Spleen (tissue), 11 donors: ENCODE measurements at regions not wholly inside any gene's neighbourhood (a gene's known extent, or its start where the extent isn't known, plus 50 kb on each side); places are given as distances from the start of the nearest gene placed in this dataset.

Experiments
- DNase-seq: peaks from one replicate; pipeline ENCODE4 v3.0.0-alpha.2; 2020
- H3K27ac ChIP-seq, 8 donors: fragments of 200-600 bp; sonication (generic) in 7 of 8; 1 replicate in 4 of 8; 2 replicates in 4 of 8; pipeline versions ENCODE4 v1.5.0 to v1.8.0; 2016 to 2021; ENCODE audit warnings: inconsistent platforms in 4 of 8, mild to moderate bottlenecking in 4 of 8, moderate library complexity in 1 of 8
- H3K27me3 ChIP-seq, 7 donors: fragments of 200-600 bp; sonication (generic) in 6 of 7; replicated peaks in 1 of 7; 1 replicate in 4 of 7; 2 replicates in 3 of 7; pipeline versions ENCODE4 v1.5.0 to v1.8.0; 2016 to 2021; ENCODE audit warnings: inconsistent platforms in 3 of 7, mild to moderate bottlenecking in 1 of 7
- H3K36me3 ChIP-seq, 6 donors: fragments of 200-600 bp; sonication (generic) in 5 of 6; 1 replicate in 4 of 6; 2 replicates in 2 of 6; pipeline versions ENCODE4 v1.5.0 to v1.8.0; 2016 to 2021; ENCODE audit warnings: inconsistent platforms in 2 of 6
- H3K4me1 ChIP-seq, 6 donors: fragments of 200-600 bp; sonication (generic) in 5 of 6; 1 replicate in 3 of 6; 2 replicates in 3 of 6; pipeline versions ENCODE4 v1.5.0 to v1.8.0; 2016 to 2021; ENCODE audit warnings: inconsistent platforms in 3 of 6
- H3K4me3 ChIP-seq, 8 donors: fragments of 200-600 bp; sonication (generic) in 7 of 8; 1 replicate in 4 of 8; 2 replicates in 4 of 8; pipeline versions ENCODE4 v1.5.0 to v1.8.0; 2016 to 2021; ENCODE audit warnings: inconsistent platforms in 4 of 8, mild to moderate bottlenecking in 4 of 8, moderate library complexity in 2 of 8
- H3K9me3 ChIP-seq, 8 donors: fragments of 200-600 bp; sonication (generic) in 7 of 8; 1 replicate in 4 of 8; 2 replicates in 4 of 8; pipeline versions ENCODE4 v1.5.0 to v1.8.0; 2016 to 2021; ENCODE audit warnings: inconsistent platforms in 4 of 8
- POLR2A ChIP-seq, 3 donors: fragments of 450-650 bp; IDR thresholded peaks; one replicate each; pipeline ENCODE4 v1.5.1; 2017; ENCODE audit warnings: antibody characterized with exemption in 3 of 3, mild to moderate bottlenecking in 1 of 3
- POLR2AphosphoS5 ChIP-seq, 3 donors: sonication (generic); formaldehyde crosslinking; IDR thresholded peaks; one replicate each; pipeline ENCODE4 v1.5.1; 2017; ENCODE audit warnings: antibody characterized with exemption in 3 of 3
- WGBS, 5 donors: extraction: QIAGEN DNeasy Blood & Tissue Kit in 3 of 5; methylation state at CpG; one replicate each; pipeline versions ENCODE4 v1.1.5 to v1.1.7; 2013 to 2018; 5-methylcytosine and 5-hydroxymethylcytosine counted together
- intact Hi-C: fragments of 100-400 bp; cut with DNase I; formaldehyde crosslinking; loops from one replicate; pipeline ENCODE4 v1.15.0; 2023; ENCODE audit warnings: low total_unique reads
- TF ChIP-seq, protein P1 (sequence below), 11 experiments: fragments of 200-600 bp in 7 of 11; fragments of 450-650 bp in 4 of 11; sonication (generic) in 4 of 11; IDR thresholded peaks in 8 of 11; conservative IDR thresholded peaks in 3 of 11; 1 replicate in 7 of 11; 2 replicates in 4 of 11; pipeline versions ENCODE4 v1.4.0 to v1.8.0; 2016 to 2021; ENCODE audit warnings: antibody characterized with exemption in 11 of 11, inconsistent platforms in 4 of 11, mild to moderate bottlenecking in 1 of 11
- donor health status: healthy with polysubstance abuse.
- donor health status: DM: no; HTN: no; CAD: no; lungs with moderate emphysema.
- donor health status: DM: no; HTN: no; CAD: no.
- donor health status: Bipolar disorder and iron deficiency.
- donor health status: healthy.
- donor health status: DM: no; HTN: no; CAD: no.
- donor health status: DM: yes; HTN: yes; CAD: no.

DNA sequence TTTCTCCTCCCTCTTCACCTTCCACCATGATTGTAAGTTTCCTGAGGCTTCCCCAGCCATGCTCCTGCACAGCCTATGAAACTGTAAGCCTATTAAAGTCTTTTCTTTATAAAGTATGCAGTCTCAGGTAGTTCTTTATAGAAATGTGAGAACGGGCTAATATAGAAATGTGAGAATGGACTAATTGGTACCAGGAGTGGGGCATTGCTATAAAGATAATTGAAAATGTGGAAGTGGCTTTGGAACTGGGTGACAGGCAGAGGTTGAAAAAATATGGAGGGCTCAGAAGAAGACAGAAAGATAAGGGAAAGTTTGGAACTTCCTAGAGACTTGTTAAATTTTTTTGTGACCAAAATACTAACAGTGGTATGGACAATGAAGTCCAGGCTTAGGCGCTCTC is 959.3 kb downstream of the SH3BGRL start:
- intact Hi-C loops = no loop called here
- no peaks in the 10 kb centered on the region for H3K27me3 ChIP-seq
- H3K36me3 ChIP-seq = no peaks in the 10 kb centered on the region
- no peak overlapping the region for H3K4me3 ChIP-seq
- peaks cover 0 to 25% (median 5%) of the 10 kb centered on the region in 8 donors for H3K9me3 ChIP-seq
- 78 to 98% (median 83%) methylated on average over 2 of the region's 2 CpGs for WGBS, 5 donors
- no peak for DNase-seq
- no peaks in the 10 kb centered on the region for H3K4me1 ChIP-seq
- no peak overlapping the region for H3K27ac ChIP-seq
- TF ChIP-seq POLR2AphosphoS5 (IDR thresholded peaks at IDR 0.05) (no peak), POLR2A (IDR thresholded peaks at IDR 0.05) (no peak)
- TF ChIP-seq, protein P1, sequence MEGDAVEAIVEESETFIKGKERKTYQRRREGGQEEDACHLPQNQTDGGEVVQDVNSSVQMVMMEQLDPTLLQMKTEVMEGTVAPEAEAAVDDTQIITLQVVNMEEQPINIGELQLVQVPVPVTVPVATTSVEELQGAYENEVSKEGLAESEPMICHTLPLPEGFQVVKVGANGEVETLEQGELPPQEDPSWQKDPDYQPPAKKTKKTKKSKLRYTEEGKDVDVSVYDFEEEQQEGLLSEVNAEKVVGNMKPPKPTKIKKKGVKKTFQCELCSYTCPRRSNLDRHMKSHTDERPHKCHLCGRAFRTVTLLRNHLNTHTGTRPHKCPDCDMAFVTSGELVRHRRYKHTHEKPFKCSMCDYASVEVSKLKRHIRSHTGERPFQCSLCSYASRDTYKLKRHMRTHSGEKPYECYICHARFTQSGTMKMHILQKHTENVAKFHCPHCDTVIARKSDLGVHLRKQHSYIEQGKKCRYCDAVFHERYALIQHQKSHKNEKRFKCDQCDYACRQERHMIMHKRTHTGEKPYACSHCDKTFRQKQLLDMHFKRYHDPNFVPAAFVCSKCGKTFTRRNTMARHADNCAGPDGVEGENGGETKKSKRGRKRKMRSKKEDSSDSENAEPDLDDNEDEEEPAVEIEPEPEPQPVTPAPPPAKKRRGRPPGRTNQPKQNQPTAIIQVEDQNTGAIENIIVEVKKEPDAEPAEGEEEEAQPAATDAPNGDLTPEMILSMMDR (IDR thresholded peaks at IDR 0.05 in 8 of 11, conservative IDR thresholded peaks at IDR 0.05 in 3 of 11) = no peak

DNA sequence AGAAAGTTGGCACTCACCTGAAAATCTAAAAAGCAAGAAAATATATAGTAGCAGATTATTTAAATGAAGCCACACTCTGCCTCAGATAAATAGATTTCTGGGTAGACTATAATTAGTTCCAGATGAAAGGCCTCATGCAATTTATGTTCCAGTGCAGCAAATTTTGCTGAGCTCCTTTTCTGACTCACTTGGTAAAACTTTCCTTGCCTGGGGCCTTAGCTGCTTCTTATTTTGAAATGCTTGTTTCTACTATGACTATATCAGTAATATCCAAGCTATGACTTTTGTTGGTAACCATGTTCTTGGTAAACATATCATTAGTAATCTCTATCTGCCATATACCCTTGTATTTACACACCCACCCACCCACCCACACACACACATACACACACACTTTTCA is 961.8 kb downstream of the SH3BGRL start:
- Histone ChIP-seq H3K27ac (no peak overlapping the region), H3K4me3 (no peak overlapping the region), H3K4me1 (no peaks in the 10 kb centered on the region), H3K27me3 (no peaks in the 10 kb centered on the region), H3K36me3 (no peaks in the 10 kb centered on the region), H3K9me3 (peaks cover 0 to 25% (median 5%) of the 10 kb centered on the region in 8 donors)
- intact Hi-C loops = no loop called here
- TF ChIP-seq POLR2A (IDR thresholded peaks at IDR 0.05) = no peak
- DNase-seq = no peak

DNA sequence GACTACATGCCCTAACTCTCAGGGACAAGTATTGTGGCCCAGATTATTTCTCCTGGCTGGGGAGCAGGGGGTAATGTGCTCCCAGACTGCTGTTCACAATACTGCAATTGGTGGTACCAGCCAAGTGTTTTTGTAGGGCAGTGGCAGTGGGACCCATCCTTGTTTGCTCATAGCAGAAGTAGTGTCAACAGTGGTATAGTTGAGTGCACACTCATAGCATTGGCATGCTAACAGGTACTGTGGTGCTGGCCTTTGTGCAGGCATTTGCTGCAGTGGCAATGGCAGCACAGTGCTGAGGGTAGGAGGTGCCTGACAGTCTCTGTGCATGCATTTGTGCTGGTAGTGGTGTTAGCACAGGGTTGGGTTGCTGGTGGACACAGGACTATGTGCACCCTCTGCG is 995.0 kb downstream of the SH3BGRL start:
- Histone ChIP-seq H3K4me1 (no peaks in the 10 kb centered on the region), H3K36me3 (no peaks in the 10 kb centered on the region), H3K9me3 (no peaks in the 10 kb centered on the region), H3K4me3 (no peak overlapping the region), H3K27ac (no peak overlapping the region), H3K27me3 (no peaks in the 10 kb centered on the region)
- intact Hi-C loops = no loop called here
- WGBS, 5 donors = 67 to 100% (median 83%) methylated on average over 1 of the region's 1 CpG
- peak; percentile 45 for DNase-seq
- TF ChIP-seq POLR2AphosphoS5 (IDR thresholded peaks at IDR 0.05) (no peak), POLR2A (IDR thresholded peaks at IDR 0.05) (no peak)
- TF ChIP-seq, protein P1 (IDR thresholded peaks at IDR 0.05 in 8 of 11, conservative IDR thresholded peaks at IDR 0.05 in 3 of 11) = no peak

DNA sequence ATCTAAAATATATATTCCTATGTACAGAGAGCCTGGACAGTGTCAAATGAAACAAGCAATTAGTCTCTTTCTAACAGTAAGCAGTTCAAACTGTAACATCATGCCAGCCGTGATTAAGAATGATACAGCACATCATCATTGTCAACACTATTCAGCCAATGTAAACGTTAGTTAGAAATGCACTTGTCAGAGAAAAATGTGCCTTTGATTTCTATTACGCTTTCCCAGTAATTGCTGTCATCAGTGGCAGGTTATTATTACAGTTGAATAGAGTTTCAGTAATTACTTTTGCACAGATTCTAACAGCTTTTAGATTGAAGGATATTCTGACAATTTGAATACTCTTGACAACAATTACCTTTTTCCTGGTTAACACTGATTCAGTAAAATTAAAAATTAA is 1007.1 kb downstream of the SH3BGRL start:
- H3K36me3 ChIP-seq = no peaks in the 10 kb centered on the region

More for the DNA sequence above, 1007.1 kb downstream of the SH3BGRL start:
- no peak for TF ChIP-seq POLR2AphosphoS5 (IDR thresholded peaks at IDR 0.05)
- no peak for TF ChIP-seq POLR2A (IDR thresholded peaks at IDR 0.05)
- TF ChIP-seq, protein P1 (IDR thresholded peaks at IDR 0.05 in 8 of 11, conservative IDR thresholded peaks at IDR 0.05 in 3 of 11) = no peak
- Histone ChIP-seq H3K4me1 (no peaks in the 10 kb centered on the region), H3K9me3 (peaks cover 0 to 7% (median 0%) of the 10 kb centered on the region in 8 donors), H3K27me3 (no peaks in the 10 kb centered on the region), H3K4me3 (no peak overlapping the region), H3K27ac (no peak overlapping the region)
- 55 to 72% (median 60%) methylated on average over 3 of the region's 3 CpGs for WGBS, 5 donors
- DNase-seq = no peak
- intact Hi-C loops = no loop called here
